ENCODE measurements at regions not wholly inside any gene's neighbourhood (a gene's known extent, or its start where the extent isn't known, plus 50 kb on each side); places are given as distances from the start of the nearest gene placed in this dataset.

GRCh38 chr3:72043204-72044133, 258.5 kb upstream of the PROK2 start:
- Mint-ChIP-seq H3K4me3 (peak overlapping the region; percentile 15 to 37), H3K4me1 (peaks cover 41% of the 10 kb centered on the region), H3K9me3 (no peaks in the 10 kb centered on the region), H3K36me3 (peaks cover 22 to 26% of the 10 kb centered on the region in 2 donors), H3K27me3 (ENCODE audit: low read depth in 3 of 3) (peaks cover 1 to 5% (median 2%) of the 10 kb centered on the region in 3 donors), H3K27ac (peak overlapping the region; percentile 94 to 98 (median 96))
- Histone ChIP-seq H3K4me3 (replicated peaks in 1 of 3; ENCODE audit: low read depth in 2 of 3, low read length in 3 of 3) (peak overlapping the region in 1 of 3 experiments; percentile 26), H3K4me2 (replicated peaks; ENCODE audit: extremely low read depth, low read length, poor library complexity, severe bottlenecking) (peak overlapping the region; percentile 21), H2AFZ (ENCODE audit: insufficient read depth, low read depth, low read length, poor library complexity, severe bottlenecking) (no peak overlapping the region), H3K27ac (ENCODE audit: low read depth in 1 of 2, low read length in 2 of 2) (peak overlapping the region; percentile 43 to 86), H3K36me3 (replicated peaks in 1 of 2; ENCODE audit: control insufficient read depth in 1 of 2, insufficient read depth in 2 of 2, low read length in 2 of 2) (no peaks in the 10 kb centered on the region), H3K79me2 (ENCODE audit: insufficient read depth, low read length) (no peaks in the 10 kb centered on the region), H4K20me1 (ENCODE audit: insufficient read depth, low read length) (no peaks in the 10 kb centered on the region), H3K4me1 (ENCODE audit: control insufficient read depth in 1 of 2, insufficient read depth in 2 of 2, low read length in 2 of 2) (peaks cover 38% of the 10 kb centered on the region in 2 donors), H3K9me3 (replicated peaks in 1 of 2; ENCODE audit: control insufficient read depth in 1 of 2, insufficient read depth in 1 of 2, low read length in 2 of 2) (no peaks in the 10 kb centered on the region), H3K9ac (ENCODE audit: insufficient read depth, low read length, poor library complexity, severe bottlenecking) (peak overlapping the region; percentile 28), H3K27me3 (ENCODE audit: control insufficient read depth in 2 of 2, insufficient read depth in 2 of 2, low read length in 2 of 2) (no peaks in the 10 kb centered on the region)
- WGBS (ENCODE audit: insufficient coverage), result no CpG with 5 or more reads among the region's 3 CpGs
- intact Hi-C loops (cut with micrococcal nuclease), result loop anchor here (5.0 kb wide), 2 partner anchors 39 to 59 kb away; no protein-coding TSS in a partner anchor
- DNase-seq, result peak; percentile 86 to 90 (median 87)
- no peak for TF ChIP-seq CTCF (IDR thresholded peaks at IDR 0.05)

GRCh38 chr3:72042397-72043203, 257.7 kb upstream of the PROK2 start:
- no peak overlapping the region for H3K4me3 ChIP-seq (replicated peaks in 1 of 3; ENCODE audit: low read depth in 2 of 3, low read length in 3 of 3)
- no peak for TF ChIP-seq CTCF (IDR thresholded peaks at IDR 0.05)
- H3K27me3 ChIP-seq (ENCODE audit: control insufficient read depth in 2 of 2, insufficient read depth in 2 of 2, low read length in 2 of 2), result no peaks in the 10 kb centered on the region
- no peak overlapping the region for H2AFZ ChIP-seq (ENCODE audit: insufficient read depth, low read depth, low read length, poor library complexity, severe bottlenecking)
- no peaks in the 10 kb centered on the region for H4K20me1 ChIP-seq (ENCODE audit: insufficient read depth, low read length)
- H3K4me1 Mint-ChIP-seq, result peaks cover 37% of the 10 kb centered on the region
- peaks cover 0 to 5% (median under 1%) of the 10 kb centered on the region in 3 donors for H3K27me3 Mint-ChIP-seq (ENCODE audit: low read depth in 3 of 3)
- peaks cover 0 to 6% (median under 1%) of the 10 kb centered on the region in 7 donors for H3K9me3 Mint-ChIP-seq
- peaks cover 33% of the 10 kb centered on the region in 2 donors for H3K4me1 ChIP-seq (ENCODE audit: control insufficient read depth in 1 of 2, insufficient read depth in 2 of 2, low read length in 2 of 2)
- no peak overlapping the region for H3K4me2 ChIP-seq (replicated peaks; ENCODE audit: extremely low read depth, low read length, poor library complexity, severe bottlenecking)
- H3K9ac ChIP-seq (ENCODE audit: insufficient read depth, low read length, poor library complexity, severe bottlenecking), result no peak overlapping the region
- WGBS (ENCODE audit: insufficient coverage), result 57% methylated on average over 6 of the region's 7 CpGs
- H3K4me3 Mint-ChIP-seq, result peak overlapping the region in 1 of 2 donors; percentile 15
- H3K36me3 Mint-ChIP-seq, result peaks cover 22 to 27% of the 10 kb centered on the region in 2 donors
- peak; percentile 59 to 72 (median 62) for DNase-seq
- H3K27ac Mint-ChIP-seq, result peak overlapping the region; percentile 94 to 98 (median 96)
- H3K36me3 ChIP-seq (replicated peaks in 1 of 2; ENCODE audit: control insufficient read depth in 1 of 2, insufficient read depth in 2 of 2, low read length in 2 of 2), result no peaks in the 10 kb centered on the region
- H3K9me3 ChIP-seq (replicated peaks in 1 of 2; ENCODE audit: control insufficient read depth in 1 of 2, insufficient read depth in 1 of 2, low read length in 2 of 2), result no peaks in the 10 kb centered on the region
- H3K79me2 ChIP-seq (ENCODE audit: insufficient read depth, low read length), result no peaks in the 10 kb centered on the region
- intact Hi-C loops (cut with micrococcal nuclease), result loop anchor here (5.0 kb wide), 2 partner anchors 40 to 60 kb away; no protein-coding TSS in a partner anchor
- H3K27ac ChIP-seq (ENCODE audit: low read depth in 1 of 2, low read length in 2 of 2), result peak overlapping the region; percentile 43 to 86
